ENCODE measurements at regions not wholly inside any gene's neighbourhood (a gene's known extent, or its start where the extent isn't known, plus 50 kb on each side); places are given as distances from the start of the nearest gene placed in this dataset.

DNA sequence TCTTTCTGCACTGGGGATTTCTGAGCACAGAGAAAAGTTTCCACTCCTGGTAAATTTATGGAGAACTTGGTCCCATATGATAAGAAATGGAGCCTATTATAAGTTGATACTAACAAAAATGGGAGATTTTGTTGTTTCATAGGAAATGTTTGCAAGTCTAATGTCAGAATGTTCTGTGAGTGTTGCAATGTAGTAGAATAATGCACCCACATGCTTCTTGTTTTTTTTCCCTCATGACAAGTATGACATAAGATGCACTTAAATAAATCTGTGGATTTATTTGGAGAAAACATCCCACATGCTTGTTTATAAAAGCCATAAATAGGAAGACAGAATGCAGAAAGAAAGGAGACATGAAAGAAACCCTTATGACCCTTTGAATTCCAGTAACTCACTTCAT is 50.8 kb upstream of the KCNJ6 start:
- DNase-seq = no peak

DNA sequence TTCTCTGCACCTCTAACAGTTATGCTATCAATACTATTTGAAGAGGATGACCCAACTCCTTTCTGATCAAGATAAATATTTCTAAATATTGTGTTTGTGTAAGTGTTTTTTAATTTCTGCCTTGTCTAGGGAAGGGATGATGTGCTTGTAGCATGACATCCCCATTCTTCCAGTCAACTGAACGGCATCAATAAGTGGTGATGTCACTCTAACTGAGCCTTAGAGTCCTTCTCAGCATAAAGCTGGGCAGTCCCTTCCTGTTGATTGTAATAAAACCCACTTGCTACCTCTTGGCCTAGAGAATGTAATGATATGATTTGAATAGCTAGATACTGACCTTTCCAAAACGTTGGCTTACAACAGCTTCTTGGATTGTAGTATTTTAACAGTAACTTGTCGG is 52.5 kb upstream of the KCNJ6 start:
- no peak for DNase-seq

DNA sequence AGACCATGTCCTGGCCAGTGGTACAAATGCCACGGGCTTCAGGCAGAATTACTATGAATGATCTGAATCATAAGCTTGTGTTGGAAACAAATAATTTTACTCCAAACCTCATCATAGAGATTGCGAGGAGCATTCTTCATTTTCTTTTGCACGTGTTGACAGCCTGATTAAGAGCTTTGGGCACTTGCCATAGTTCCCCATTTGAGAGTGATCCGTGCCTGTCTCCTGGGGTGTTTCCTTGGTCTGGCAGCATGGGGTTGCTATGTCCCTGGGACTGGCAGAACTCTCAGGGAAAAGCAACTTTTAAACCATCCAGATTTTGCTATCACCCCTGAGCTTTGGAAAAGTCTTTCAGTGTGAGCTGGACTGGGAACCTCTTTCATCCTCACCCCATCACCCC is 54.3 kb upstream of the KCNJ6 start:
- DNase-seq = no peak

DNA sequence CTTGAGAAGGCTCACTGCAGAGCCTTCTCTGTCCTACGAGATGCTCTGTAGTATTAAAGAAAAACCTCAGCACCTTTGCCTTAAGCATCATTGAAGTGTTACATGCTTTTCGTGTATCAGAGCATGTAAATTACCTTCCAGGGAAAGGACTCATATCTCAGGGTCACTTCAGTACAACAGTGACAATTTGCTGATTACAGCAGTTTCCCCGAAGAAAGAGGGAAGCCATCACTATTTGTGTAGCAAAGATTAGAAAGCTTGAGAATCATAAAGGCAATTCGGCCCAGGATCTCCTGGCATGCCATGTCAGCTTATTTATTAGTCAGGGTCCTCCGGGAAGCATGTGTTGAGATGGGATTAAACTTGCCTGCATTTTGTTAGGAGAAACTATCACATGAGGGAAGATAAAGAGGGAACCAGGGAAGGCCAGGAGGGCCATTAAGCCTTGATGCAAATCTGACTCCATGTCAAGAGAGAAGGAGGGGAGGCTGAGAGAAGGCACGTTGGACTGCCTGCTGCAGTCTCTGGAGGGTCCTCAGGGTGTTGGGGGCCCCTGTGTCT is 55.2 kb upstream of the KCNJ6 start:
- DNase-seq = no peak

DNA sequence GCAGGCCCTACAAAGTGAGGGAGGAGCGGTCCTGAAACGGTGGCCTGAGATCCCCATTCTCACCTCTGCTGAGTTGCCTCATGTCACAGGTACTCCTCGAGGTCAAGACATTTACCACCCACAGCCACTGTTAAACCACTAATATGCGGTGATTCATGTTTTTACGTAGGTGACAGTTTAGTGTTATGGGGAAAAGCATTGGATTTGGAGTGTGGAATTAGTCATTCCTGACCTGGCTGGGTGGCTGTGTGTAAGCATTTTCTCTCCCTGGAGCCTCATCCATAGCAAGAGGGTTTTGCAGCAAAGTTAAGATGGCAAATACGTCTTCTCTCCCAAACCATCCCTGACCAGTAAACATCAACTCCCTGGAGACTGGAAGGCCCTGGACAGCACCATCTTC is 57.8 kb upstream of the KCNJ6 start:
- no peak for DNase-seq

DNA sequence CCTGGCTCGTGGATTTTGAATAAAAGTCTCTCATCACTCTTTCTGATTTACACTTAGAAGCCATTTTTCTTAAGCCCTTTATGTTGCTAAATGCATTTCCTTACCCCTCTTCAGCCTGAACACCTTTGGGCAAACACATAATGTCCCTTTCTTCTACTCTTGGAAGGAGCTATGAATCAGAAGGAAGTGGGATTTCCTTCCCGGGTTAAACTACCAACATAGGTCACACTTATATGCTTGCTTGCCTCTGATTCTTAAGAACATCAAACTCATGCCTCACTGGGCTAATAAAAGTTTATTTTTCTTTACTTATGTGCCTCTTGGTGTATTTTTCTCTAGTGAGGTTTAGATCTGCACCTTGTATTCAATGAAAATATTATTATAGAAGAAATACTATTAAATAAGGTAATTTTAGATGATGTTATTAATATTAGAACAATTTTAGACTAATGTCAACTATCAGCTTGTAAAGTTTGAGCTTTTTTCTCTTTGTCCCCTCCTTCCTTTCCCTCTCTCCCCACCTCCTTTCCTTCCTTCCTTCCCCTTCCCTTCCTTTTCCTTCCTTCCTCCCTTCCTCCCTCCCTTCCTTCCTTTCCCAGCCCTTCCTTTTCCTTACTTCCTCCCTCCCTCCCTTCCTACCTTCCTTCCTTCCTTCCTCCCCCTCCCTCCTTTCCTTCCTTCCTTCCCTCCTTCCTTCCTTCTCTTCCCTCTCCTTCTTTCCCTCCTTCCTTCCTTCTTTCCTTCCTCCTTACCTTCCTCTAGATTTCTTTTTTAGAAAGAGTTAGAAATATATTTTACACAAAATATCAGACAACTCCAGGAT is 66.5 kb upstream of the KCNJ6 start:
- DNase-seq = no peak

DNA sequence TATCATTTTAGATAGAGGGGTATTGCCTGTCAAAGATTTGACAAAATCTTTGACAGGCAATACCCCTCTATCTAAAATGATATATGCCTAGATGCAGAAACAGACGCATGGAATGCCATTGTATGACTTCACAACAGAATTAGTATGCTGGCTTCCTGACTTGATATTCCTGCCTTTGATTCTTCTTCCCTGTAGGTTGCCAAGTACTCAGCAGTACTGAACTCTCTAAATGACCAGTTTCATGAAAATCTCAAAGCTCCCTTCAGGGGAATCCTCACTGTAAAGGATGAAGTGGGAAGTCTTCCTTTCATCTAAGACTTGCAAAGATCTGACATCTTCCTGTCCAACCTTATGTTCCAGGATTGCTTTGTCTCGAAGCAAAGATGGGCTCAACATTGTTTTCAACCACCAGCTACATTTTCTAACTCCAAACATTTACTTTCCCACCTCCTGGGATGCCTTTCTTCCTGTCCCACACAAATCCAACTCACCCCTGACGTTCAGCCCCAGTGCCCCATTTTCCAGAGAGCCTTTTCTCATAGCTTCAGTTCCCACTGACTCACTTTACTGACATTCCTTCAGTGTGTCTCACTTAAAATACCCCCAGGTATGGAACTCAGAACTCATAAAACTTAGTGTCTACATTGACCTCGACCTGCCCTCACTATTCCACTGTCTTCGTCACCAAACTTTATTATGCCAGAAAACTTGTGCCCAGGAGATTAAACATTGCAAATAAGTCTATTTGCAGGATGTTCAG is 67.3 kb upstream of the KCNJ6 start:
- DNase-seq = no peak

DNA sequence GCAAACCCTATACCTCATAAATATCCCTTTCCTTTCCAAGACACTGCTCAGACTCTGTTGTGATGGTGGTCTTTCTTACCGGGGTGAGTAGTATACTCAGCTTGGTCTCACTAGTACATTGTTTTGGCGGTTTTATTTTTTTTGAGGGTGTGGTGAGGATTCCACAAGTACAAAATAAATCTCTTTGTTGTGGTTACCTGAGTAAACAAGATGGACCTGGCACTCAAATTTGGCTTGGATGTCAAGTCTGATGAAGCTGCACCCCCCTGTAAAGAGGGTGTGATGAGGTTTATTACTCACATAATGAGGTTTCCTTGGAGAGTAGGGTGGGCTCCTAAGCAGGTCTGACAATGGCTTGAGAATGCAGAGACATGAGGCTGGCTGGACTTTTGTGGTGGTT is 68.2 kb upstream of the KCNJ6 start:
- DNase-seq = no peak

DNA sequence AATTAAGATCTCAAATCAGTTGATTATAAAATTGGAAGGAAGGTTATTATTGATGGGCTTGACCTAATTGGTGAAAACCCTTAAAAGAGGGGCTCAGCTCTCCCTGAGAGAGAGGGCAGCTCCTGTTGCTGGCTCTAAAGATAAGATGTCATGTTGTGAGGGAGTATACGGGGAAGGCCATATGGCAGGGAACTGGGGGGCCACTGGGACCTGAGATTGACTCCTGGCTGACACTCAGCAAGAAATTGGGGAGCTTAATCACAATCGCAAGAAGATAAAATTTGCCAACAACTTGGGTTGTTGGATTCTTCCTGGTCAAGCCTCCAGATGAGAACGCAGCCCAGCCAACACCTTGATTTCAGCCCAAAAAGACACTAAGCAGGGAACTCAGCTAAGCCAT is 69.7 kb upstream of the KCNJ6 start:
- no peak for DNase-seq

DNA sequence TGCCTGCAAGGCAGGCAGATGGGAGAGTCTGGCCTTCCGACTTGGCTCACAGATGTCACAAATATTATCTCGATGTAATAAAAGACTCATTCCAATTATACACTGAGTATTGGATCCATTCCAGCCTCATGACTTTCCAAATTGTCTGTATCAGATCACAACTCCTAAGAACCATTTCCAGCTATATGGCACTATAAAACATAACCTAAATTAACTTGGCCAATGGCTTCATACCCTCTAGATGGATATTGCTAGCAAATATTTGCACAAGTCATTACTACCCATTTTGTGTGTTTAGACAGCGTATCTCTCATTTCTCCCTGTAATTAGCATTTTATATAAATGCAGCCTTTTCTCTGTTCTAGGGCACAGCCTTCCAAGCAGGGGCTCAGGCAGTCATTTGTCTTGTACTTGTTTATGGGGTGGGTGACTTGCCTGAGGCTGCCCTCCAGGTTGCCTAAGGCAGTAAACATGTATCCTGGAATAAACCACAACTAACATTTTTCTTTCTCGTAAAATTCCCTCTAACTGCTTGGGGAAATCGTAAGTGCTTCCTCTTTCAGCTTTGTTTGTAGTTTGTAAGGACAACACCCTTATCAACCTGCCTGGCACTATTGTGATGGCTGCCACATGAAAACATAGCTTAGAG is 70.6 kb upstream of the KCNJ6 start:
- no peak for DNase-seq

DNA sequence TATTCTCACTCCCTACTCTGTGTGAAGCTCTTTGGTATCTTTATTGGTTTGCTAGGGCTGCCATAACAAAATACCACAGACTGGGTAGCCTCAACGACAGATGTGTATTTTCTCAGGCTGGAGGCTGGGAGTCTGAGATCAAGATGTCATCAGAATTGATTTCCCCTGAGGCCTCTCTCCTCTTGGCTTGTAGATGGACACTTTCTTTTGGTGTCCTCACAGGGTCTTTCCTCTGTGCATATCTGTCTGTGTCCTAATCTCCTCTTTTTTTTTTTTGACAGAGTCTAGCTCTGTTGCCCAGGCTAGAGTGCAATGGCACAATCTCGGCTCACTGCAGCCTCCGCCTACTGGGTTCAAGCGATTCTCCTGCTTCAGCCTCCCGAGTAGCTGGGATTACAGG is 71.4 kb upstream of the KCNJ6 start:
- no peak for DNase-seq

DNA sequence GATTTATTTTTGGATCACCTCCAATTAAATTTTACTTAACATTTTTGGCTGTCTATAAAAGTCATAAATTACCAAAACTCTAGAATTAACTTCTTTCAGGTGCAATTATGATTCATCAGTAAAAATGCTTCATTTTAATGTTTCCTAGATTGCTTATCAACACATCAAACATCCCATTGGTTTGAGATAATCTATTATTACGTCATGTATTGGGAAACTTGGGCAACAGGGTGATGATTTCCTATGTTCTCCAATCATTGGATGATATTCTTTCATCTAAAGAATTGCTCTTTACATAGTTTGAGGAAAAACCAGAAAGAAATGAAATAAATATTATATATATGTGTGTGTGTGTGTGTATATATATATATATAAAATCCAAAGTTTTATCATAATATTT is 76.8 kb upstream of the KCNJ6 start:
- no peak for DNase-seq

DNA sequence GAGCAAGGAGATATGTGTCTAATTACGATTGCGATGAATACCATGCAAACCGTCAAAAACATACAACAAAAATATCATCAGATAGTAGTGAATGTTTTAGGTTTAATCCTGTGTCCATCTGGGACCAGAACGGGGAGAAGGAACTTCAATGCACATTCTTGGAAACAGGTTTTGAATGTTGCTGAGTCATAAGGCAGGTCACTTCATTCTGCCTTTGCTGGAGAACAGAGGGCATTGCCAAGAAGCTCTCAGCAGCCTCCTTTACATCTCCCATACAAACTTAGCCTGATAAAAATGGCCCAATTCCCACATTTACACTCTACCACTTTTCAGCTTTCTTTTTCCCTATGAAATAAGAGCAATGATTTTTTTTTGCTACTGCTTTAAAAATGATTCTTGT is 78.0 kb upstream of the KCNJ6 start:
- DNase-seq = no peak

DNA sequence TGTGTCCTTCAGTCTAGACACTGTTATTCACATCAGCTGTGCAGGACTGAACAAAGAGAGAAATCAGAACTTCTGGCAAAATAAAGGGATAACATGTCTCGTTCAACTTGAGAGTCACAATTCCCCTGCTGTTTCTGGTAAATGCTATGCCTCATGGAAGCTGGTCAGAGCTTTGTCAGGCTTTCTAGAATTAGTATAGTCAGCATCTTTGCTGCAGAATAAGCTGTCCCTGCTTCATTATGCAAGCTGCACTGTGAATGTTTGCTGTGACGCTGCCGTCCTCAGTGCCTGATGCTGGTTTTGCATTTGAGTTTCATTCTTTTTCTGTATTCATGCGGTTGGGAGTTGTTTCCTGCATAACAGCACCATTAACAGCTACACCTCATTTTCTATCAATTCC is 96.4 kb upstream of the KCNJ6 start:
- peak in 4 of 56 donors; percentile 1 to 6 (median 2) for DNase-seq

DNA sequence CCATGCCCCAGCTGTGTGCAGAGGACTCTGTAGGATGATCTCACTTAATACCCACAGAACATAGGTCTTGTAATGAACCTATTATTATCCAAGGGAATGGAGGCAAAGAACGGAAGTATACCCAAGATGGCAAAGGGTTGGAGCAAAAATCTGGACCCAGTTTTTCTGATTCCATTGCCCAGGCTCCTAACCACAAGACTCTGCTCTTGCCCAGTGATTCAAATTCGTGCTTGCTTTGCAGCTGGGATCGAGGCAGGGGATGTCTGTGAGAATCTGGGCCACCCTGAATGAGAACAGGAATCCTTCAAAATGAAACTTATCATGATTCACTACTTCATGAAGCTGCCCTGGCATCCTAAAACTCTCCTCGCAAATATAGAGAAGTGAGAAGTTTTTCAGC is 97.5 kb upstream of the KCNJ6 start:
- DNase-seq = no peak

DNA sequence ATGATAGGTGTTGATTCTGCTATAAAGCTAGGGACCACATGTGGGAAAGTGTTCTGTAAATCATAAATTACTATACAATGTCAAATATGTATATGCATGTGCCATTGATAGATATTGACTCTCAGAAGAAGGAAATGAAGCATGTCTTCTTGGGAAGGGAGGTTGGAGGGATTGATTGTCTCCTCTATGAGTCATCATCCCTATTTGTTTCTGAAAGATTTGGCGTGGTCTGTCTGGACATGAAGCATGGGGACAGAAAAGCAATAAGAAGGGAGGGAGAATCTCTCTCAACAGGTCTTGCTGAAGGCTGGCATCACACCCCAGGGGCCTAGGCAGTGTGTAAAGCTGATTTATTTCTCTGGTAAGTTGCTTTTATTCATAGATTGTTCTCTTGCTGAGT is 98.0 kb upstream of the KCNJ6 start:
- DNase-seq = no peak

DNA sequence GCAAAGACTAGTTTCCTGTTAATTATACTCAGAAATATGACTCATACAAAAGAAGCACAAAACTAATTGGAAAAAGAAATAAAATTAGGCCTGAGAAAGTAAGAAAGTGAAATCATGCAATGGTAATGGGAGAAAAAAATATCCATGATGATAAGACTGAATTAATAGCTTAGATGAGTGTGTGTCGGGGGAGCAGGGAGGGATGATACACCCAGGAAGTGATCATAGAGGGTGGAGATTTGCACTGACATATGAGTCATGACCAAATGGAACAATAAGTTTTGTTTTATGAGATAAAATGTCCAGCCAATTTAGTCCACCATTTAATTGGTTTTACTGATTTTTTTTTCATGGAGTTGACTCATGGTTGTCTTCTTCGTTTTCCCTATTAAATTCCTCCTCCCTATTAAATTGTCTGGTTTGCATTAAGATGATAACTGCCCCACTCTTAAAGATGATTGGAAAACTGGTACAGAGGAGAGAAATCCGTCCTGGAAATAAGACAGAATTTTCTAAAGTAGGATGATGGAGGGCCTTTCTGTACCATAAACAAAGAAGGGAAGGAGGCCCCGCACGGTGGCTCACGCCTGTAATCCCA is 111.7 kb upstream of the KCNJ6 start:
- no peak for DNase-seq

DNA sequence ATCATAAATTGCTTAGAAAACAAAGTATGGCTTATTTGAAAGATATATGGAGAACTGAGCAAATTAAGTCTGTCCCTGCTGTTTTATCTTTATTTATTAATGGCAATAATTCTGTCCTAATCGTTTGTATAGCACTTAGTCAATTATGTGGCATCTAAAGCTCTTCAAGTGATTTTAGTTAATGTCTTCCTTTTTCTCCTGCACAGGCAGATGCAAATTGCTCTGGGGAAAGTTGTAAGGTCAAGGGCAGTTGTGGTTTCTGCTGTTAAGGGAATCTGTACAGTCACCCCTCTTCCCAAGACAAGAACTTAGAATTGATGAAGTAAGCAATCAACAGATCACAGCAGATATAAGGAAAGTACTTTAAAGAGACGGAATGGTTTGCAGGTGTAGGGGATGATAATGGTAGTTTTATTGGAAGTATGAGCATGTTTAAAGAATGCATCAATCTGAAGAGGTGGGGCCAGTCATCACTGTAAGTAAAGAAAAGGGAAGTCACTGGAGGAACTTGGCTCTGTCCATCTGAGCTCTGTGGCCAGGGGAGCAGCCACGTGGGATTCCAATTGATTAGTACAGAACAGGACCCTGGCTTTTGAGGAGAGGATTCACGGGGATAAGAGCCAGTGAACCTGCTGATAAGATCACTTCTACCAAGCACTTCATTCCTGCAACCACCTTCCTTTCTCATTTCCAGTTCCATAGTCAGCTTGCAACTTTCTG is 116.0 kb upstream of the KCNJ6 start:
- DNase-seq = no peak

DNA sequence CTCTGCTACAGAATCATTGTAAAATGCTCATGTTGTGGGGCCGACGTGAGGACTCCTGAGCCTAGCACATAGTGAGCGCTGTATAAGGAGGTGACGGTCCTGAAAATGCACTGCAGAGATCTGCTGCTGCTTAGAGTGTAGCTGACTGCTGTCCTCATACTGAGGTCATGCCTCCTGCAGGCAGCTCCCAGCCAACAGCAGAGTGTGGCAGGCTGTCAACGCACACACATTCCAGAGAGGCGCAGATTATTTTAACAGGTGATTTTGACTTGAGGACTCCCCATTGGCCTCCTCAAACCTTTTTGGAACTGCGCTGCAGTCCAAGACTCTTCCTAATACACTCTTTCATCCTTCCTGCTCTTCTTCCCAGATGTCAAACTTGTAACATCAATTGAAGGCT is 119.8 kb upstream of the KCNJ6 start:
- DNase-seq = no peak

DNA sequence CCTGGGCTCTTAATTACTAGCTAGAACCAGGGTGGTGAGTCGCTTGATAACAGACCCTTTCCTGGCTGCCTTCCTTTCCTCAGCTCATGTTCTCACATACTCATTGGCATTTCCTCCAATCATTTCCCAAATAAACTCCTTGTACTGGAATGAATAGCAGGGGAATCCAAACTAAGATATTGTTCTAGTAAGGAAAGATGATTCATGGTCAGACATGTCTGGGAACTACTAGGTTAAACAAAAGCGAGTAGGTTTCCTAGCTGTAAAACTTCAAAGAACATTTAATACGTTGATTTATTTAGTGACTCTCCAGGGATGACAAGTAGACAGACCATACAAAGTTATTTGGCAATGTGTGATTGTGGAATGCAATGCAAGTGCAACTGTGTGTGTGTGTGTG is 121.2 kb upstream of the KCNJ6 start:
- no peak for DNase-seq

DNA sequence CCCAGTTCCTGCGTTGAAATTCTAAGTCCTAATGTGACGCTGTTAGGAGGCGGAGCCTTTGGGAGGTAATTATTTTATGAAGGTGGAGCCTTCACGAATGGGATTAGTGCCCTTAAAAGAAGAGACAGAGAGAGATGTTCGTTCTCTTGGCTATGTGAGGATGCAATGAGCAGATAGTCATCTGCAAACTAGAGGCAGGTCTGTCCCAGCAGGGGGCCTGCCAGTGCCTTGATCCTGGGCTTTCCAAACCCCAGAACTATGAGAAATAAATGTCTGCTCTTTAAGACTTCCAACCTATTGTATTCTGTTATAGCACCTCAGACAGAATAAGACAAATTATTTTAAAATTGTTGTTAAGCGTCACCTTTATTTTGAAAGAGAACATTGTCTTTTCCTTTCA is 123.1 kb upstream of the KCNJ6 start:
- DNase-seq = no peak

Measured in amygdala (tissue), 56 donors.